ENCODE measurements at regions not wholly inside any gene's neighbourhood (a gene's known extent, or its start where the extent isn't known, plus 50 kb on each side); places are given as distances from the start of the nearest gene placed in this dataset.
"Not testable (repeated sequence)": the region's sequence is repeated elsewhere in the genome, so short reads cannot be mapped to it uniquely, and the experiment has no call there.

DNA sequence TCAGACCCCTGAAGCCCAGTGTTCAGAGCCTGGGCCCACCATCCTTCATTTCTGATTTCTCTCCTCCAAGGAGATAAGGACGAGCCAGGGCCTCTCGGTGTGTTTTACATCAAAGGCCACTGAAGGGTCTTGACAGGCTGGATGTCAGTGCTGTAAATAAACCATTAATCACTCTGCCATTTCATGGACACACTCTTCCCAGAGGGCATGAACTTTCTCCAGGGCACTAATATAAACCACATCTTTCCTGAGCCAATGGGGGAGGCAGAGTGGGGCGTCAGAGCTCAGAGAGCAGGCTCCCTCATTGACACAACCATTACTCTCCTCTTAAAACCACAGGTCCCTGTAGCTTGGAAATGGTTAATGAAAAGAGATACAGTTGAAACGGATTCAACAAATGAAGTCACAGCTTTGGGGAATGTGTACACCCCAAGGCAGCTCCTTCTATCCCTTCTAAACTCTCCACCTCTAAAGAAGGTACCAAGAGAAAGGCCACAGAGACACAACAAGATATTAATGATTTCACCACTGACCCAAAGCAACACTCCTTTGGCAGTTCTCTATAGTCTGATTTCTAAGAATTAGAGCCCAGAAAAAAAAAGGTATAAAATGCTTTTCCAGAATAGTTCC lies 200.6 kb downstream of the CHIC2 start:
- DNase-seq = no peak

DNA sequence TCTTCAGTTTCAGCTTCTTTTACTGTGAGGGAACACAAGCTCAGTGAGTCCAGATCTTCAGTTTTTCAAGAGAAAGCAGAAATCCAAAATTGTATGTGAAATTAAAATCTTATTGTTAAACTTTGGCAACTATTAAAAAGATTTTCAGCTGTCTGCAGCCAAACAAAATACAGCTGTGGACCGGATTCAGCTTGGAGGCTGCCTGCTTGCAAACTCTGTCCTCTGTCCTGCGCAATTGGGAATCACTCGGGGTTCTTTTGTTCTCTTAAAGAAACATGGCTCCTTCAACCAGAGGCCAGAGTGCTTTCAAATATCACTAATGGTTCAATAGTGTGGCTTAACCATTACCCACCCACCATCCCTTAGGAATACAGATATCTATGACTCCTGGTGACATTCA lies 201.2 kb downstream of the CHIC2 start:
- no peak for DNase-seq

DNA sequence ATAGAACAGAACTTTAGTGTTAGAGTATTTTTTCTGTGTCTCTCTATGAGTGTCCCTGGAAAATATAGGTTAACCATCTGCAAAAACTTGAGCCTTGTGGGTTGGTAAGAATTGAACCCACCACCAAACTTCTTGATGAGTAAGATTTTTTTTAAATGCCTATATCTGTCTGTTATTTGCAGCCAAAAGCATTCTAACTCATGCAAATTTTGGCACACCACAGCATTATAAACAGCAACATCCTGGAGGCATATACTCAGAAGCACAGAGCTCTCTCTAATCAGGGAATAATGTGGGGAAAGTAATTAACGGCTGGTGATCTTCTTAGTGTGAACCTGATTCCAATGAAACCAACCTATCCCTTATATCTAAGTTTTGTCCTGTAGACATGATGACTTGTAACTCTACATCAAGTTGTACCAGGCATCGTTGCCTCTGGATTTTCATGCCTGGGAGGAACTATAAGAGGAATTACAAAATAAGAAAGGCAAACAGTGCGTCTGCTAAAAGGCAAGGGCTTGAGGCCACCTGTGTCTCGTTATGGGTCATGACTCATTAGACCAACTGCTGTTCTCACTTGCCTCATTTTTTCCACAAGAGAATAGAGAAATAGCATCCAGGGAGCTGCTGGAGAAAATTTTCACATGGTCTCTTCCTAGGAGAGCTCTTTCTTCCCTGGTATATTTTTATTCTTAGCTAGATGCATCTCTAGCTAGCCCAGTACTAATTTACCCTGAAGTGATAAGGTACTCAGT lies 202.4 kb downstream of the CHIC2 start:
- DNase-seq = no peak

- DNase-seq = no peak
Measured at GRCh38 chr4:53859305-53859704, 205.1 kb downstream of the CHIC2 start.

- no peak for DNase-seq
Measured at GRCh38 chr4:53858744-53859143, 205.7 kb downstream of the CHIC2 start.

GRCh38 chr4:53855581-53856250 lies 208.7 kb downstream of the CHIC2 start:
- no peak for DNase-seq

- no peak for DNase-seq
Measured at GRCh38 chr4:53854991-53855568, 209.3 kb downstream of the CHIC2 start.

- no peak for DNase-seq
Measured at GRCh38 chr4:53852343-53852742, 212.1 kb downstream of the CHIC2 start.

DNA sequence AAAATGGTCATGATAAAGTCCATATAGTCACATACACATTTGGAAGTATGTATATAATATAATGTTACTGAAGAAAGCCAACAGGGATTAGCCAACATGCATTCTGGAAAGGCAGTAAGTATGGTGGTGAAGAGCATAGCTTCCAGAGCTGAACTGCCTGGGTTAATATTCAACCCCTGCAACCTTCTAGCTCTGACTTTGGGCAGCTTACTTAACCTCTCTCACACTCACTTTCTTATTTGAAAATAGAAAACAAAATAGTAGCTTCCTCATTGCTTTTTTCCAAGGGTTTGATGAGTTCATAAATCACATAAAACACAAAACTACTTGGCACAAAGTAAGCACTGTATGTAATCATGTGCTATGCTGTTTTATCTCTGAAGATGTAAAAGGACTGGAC lies 216.4 kb downstream of the CHIC2 start:
- DNase-seq = no peak

- no peak for DNase-seq
Measured at GRCh38 chr4:53844551-53844950, 219.9 kb downstream of the CHIC2 start.

DNA sequence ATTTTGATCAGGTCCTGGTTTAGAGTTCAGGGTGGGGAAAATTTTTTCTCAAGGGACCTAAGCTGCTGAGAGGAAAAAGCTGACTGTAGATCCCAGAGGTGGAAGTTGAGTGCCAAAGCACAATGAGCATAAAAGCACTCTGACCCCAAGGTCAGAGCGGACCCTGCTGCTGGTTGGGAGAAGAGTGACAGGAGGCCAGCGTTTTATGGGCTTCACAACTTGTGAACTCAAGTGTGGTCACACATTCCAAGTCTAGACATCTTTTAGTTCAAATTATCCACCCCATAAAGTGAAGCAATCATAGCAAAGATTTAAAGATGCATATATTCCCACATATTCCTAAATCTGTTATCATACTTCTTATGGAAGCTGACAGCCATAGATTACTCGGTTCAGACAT lies 220.3 kb downstream of the CHIC2 start:
- DNase-seq = no peak

- no peak for DNase-seq
Measured at GRCh38 chr4:53841711-53842110, 222.7 kb downstream of the CHIC2 start.

GRCh38 chr4:53840643-53841042 lies 223.8 kb downstream of the CHIC2 start:
- DNase-seq = no peak

- DNase-seq = not testable (repeated sequence)
Measured at GRCh38 chr4:53833302-53834003, 231.0 kb downstream of the CHIC2 start.

- DNase-seq = no peak
Measured at GRCh38 chr4:53832549-53832948, 231.9 kb downstream of the CHIC2 start.

GRCh38 chr4:53830511-53830910 lies 233.9 kb downstream of the CHIC2 start:
- no peak for DNase-seq

- DNase-seq = no peak
Measured at GRCh38 chr4:53821179-53821851, 230.0 kb upstream of the LNX1 start.

DNA sequence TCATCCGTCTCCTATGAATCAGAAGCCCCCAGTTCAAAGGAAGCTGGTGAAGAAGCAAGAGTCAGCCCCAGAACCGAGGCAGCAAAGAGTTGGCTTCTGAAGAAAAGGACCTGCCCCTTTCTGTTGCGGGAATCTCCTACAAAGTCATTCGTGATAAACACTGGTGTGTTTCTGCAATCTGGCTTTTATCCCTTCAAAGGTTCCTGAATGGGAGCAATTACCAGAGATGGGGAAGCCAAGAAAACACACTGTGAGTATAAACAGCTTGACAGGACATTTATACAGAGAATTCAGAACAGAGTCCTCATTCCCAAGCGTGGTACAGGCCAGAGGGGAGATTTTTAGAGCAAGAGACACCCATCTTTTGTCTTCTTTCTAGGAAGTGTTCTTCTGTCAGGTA lies 226.8 kb upstream of the LNX1 start:
- no peak for DNase-seq

DNA sequence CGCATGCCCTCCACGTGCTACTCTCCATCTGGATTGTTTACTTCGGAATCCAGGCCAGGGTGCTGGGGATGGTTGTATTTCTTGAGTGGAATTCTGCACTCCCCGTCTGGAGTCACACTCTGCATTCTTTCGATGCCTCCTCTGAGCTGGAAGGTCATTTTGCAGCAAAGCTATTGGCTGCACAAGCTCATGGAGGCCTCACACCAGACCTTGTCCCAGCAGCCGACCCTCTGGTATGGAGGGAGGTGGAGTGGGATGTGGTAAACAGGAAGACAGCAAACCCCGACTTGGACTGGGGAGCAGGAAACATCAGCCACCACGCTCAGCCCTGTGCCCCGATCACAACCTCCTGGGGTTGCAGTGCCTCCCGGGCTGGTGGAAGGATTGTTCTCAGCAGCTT lies 225.3 kb upstream of the LNX1 start:
- DNase-seq = no peak

DNA sequence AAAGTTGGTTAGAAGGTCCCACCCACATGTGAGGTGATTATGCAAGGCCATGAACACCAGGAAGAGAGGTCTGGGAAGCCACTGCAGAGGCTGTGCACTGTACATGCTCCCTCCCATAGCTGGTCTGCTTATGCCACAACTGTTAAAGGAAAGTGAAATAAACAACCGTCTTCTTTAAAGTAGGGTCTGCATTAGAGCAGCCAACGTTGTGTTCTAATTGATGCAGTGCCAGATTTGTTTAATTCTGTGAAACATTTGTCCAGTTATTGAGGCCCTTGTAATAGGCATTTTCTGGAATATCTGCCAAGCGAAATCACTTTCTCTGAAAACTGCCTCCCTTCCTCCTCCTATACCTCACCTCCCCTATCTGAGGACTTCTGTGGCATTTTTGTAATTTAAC lies 224.0 kb upstream of the LNX1 start:
- no peak for DNase-seq

- DNase-seq = no peak
Measured at GRCh38 chr4:53813998-53814397, 222.7 kb upstream of the LNX1 start.

DNA sequence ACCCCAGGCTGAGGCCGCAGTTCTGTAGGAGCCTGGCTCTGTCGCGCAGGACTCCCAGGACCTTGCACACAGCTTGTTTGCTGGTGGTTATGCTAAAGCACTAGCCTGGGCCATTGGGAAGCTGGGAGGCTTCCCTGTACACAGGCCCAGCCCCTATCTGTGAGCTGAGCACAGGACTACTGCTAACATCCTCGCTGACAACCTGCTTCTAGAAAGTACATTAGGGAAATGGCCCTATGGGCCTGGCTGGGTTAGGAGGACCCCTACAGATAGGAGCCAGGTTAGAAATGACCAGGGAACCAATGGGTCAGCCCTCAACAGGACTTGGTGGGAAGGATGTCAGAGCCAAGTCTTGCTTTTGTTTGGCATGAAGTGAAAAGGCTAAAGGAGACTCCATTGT lies 219.4 kb upstream of the LNX1 start:
- no peak for DNase-seq

DNA sequence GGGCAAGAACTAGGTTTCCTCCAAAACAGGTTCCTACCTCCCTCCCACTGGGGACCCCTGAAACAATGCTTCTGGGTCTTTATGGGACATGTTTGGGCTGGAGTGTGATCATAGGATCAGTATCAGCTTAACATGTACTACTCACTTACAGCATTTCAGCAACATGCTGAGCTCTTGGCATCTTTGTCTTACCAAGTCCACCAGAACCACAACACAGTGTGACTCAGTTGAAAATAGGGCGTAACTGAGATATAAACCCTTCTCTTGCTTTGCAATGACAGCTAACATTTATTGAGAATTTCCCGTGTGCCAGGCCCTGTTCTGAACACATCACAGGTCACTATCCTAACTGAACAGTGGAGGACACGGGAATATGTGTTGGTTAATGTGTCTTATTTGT lies 218.5 kb upstream of the LNX1 start:
- no peak for DNase-seq

All from NCI-H2227 treated with DMSO at 0.1 percent for 48 hours (cell line).